ENCODE measurements at regions not wholly inside any gene's neighbourhood (a gene's known extent, or its start where the extent isn't known, plus 50 kb on each side); places are given as distances from the start of the nearest gene placed in this dataset.

GRCh38 chr20:23151885-23152284, 65.8 kb upstream of the CD93 start:
- no peak overlapping the region for H3K27ac Mint-ChIP-seq
- 82% methylated on average over 5 of the region's 8 CpGs for WGBS (ENCODE audit: insufficient coverage)
- POLR2A ChIA-PET, result no interaction called here

DNA sequence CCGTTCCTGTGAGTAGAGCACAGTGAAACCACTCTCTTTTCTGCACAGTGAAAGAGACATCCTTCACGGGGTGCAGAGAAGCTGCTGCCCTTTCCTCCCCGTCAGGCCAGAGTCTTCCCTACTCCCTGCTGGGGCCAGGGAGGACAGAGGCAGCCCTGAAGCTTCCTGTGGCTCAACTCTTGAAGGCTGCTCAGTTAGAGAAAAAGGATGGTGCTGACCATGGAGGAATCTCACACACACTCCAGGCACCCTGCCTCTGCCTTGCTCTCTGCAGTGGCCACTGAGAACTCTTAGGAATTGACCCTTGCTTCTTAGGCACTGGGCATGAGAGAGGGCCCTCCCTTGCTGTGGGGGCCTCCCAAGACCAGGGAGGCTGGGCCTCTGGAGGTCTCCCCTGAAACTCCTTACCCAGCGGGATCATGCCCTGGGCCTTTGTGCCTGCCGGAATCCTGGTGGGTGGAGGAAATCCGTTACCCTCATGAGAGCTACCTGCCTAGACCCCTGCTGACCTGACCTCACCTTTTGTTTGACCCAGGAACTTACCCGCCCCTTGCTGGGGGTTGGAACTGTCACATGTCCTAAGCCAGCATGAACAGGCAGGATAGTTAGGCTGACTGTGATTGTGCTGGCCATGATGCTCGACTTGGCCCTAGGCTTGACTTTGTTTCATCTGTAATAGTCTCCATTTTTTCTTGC, 65.0 kb upstream of the CD93 start:
- no peak for TF ChIP-seq EZH2 (IDR thresholded peaks at IDR 0.05; ENCODE audit: borderline replicate concordance, insufficient read depth, low read depth, low read length, poor library complexity, severe bottlenecking)
- POLR2A ChIA-PET, result no interaction called here
- intact Hi-C loops (cut with micrococcal nuclease), result no loop called here
- Histone ChIP-seq H3K9me3 (ENCODE audit: control extremely low read depth in 1 of 3, control insufficient read depth in 2 of 3, insufficient read depth in 1 of 3, low read length in 2 of 3) (peaks cover 0 to under 1% (median 0%) of the 10 kb centered on the region in 3 donors), H3K4me1 (ENCODE audit: control insufficient read depth in 2 of 2, insufficient read depth in 2 of 2, low read length in 2 of 2) (peaks cover 0 to 3% of the 10 kb centered on the region in 2 donors), H3K27me3 (replicated peaks in 1 of 4; ENCODE audit: control extremely low read depth in 1 of 4, control insufficient read depth in 3 of 4, insufficient read depth in 4 of 4, low read length in 3 of 4) (peaks cover 0 to 5% (median 0%) of the 10 kb centered on the region in 4 experiments), H3K79me2 (ENCODE audit: control insufficient read depth, insufficient read depth, low read length) (no peaks in the 10 kb centered on the region), H3K4me3 (ENCODE audit: control extremely low read depth in 1 of 5, extremely low read depth in 1 of 5, insufficient read depth in 1 of 5, low read depth in 2 of 5, low read length in 4 of 5) (no peak overlapping the region), H4K20me1 (ENCODE audit: control insufficient read depth, insufficient read depth, low read length, poor library complexity, severe bottlenecking) (no peaks in the 10 kb centered on the region), H3K27ac (ENCODE audit: low read length in 2 of 2) (no peak overlapping the region), H2AFZ (ENCODE audit: insufficient read depth, low read depth, low read length, poor library complexity, severe bottlenecking) (no peak overlapping the region), H3K9ac (ENCODE audit: low read length) (no peak overlapping the region), H3K4me2 (replicated peaks; ENCODE audit: low read depth, low read length, poor library complexity, severe bottlenecking) (no peak overlapping the region), H3K36me3 (replicated peaks in 1 of 2; ENCODE audit: control extremely low read depth in 1 of 2, control insufficient read depth in 1 of 2, extremely low read depth in 1 of 2, insufficient read depth in 2 of 2, low read length in 1 of 2) (no peaks in the 10 kb centered on the region)
- Mint-ChIP-seq H3K4me3 (no peak overlapping the region), H3K27ac (no peak overlapping the region), H3K9me3 (ENCODE audit: insufficient read depth) (no peaks in the 10 kb centered on the region), H3K27me3 (peaks cover 22% of the 10 kb centered on the region), H3K4me1 (peaks cover 2% of the 10 kb centered on the region)
- CTCF ChIA-PET, result no interaction called here
- ATAC-seq (ENCODE audit: low read depth), result no peak
- no peak for DNase-seq
- 69% methylated on average over 6 of the region's 8 CpGs for WGBS (ENCODE audit: insufficient coverage)

More at GRCh38 chr20:23151885-23152284, 65.8 kb upstream of the CD93 start:
- H3K9me3 ChIP-seq (ENCODE audit: control extremely low read depth in 1 of 3, control insufficient read depth in 2 of 3, insufficient read depth in 1 of 3, low read length in 2 of 3), result peaks cover 0 to 3% (median 0%) of the 10 kb centered on the region in 3 donors
- H3K36me3 ChIP-seq (replicated peaks in 1 of 2; ENCODE audit: control extremely low read depth in 1 of 2, control insufficient read depth in 1 of 2, extremely low read depth in 1 of 2, insufficient read depth in 2 of 2, low read length in 1 of 2), result no peaks in the 10 kb centered on the region
- H3K4me3 ChIP-seq (ENCODE audit: control extremely low read depth in 1 of 5, extremely low read depth in 1 of 5, insufficient read depth in 1 of 5, low read depth in 2 of 5, low read length in 4 of 5), result no peak overlapping the region
- intact Hi-C loops (cut with micrococcal nuclease), result no loop called here
- no peak overlapping the region for H3K9ac ChIP-seq (ENCODE audit: low read length)
- H3K27me3 ChIP-seq (replicated peaks in 1 of 4; ENCODE audit: control extremely low read depth in 1 of 4, control insufficient read depth in 3 of 4, insufficient read depth in 4 of 4, low read length in 3 of 4), result peaks cover 0 to 5% (median 0%) of the 10 kb centered on the region in 4 experiments
- peaks cover 0 to 3% of the 10 kb centered on the region in 2 donors for H3K4me1 ChIP-seq (ENCODE audit: control insufficient read depth in 2 of 2, insufficient read depth in 2 of 2, low read length in 2 of 2)
- Mint-ChIP-seq H3K4me3 (no peak overlapping the region), H3K27me3 (peaks cover 15% of the 10 kb centered on the region), H3K4me1 (peaks cover 2% of the 10 kb centered on the region), H3K9me3 (ENCODE audit: insufficient read depth) (no peaks in the 10 kb centered on the region)
- DNase-seq (no peak), ATAC-seq (ENCODE audit: low read depth) (no peak)
- no peak for TF ChIP-seq EZH2 (IDR thresholded peaks at IDR 0.05; ENCODE audit: borderline replicate concordance, insufficient read depth, low read depth, low read length, poor library complexity, severe bottlenecking)
- TF ChIP-seq, protein P1, sequence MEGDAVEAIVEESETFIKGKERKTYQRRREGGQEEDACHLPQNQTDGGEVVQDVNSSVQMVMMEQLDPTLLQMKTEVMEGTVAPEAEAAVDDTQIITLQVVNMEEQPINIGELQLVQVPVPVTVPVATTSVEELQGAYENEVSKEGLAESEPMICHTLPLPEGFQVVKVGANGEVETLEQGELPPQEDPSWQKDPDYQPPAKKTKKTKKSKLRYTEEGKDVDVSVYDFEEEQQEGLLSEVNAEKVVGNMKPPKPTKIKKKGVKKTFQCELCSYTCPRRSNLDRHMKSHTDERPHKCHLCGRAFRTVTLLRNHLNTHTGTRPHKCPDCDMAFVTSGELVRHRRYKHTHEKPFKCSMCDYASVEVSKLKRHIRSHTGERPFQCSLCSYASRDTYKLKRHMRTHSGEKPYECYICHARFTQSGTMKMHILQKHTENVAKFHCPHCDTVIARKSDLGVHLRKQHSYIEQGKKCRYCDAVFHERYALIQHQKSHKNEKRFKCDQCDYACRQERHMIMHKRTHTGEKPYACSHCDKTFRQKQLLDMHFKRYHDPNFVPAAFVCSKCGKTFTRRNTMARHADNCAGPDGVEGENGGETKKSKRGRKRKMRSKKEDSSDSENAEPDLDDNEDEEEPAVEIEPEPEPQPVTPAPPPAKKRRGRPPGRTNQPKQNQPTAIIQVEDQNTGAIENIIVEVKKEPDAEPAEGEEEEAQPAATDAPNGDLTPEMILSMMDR (IDR thresholded peaks at IDR 0.05), result no peak
- no peak overlapping the region for H3K27ac ChIP-seq (ENCODE audit: low read length in 2 of 2)
- CTCF ChIA-PET, result no interaction called here
- H4K20me1 ChIP-seq (ENCODE audit: control insufficient read depth, insufficient read depth, low read length, poor library complexity, severe bottlenecking), result no peaks in the 10 kb centered on the region
- no peak overlapping the region for H3K4me2 ChIP-seq (replicated peaks; ENCODE audit: low read depth, low read length, poor library complexity, severe bottlenecking)
- no peaks in the 10 kb centered on the region for H3K79me2 ChIP-seq (ENCODE audit: control insufficient read depth, insufficient read depth, low read length)
- H2AFZ ChIP-seq (ENCODE audit: insufficient read depth, low read depth, low read length, poor library complexity, severe bottlenecking), result no peak overlapping the region
